CD4-positive, alpha-beta memory T cell (primary cell): ENCODE measurements at regions not wholly inside any gene's neighbourhood (a gene's known extent, or its start where the extent isn't known, plus 50 kb on each side); places are given as distances from the start of the nearest gene placed in this dataset.

Source experiments
- CTCF ChIA-PET: fragments of 350-600 bp; sonication (Branson Sonifier 250); formaldehyde crosslinking; loops from one replicate; lab custom pipeline; 2021; ENCODE audit warnings: inconsistent platforms; ENCODE audit not compliant: partially characterized antibody; lab: Charles Lee
- POLR2A ChIA-PET: fragments of 350-600 bp; sonication (Branson Sonifier 250); formaldehyde crosslinking; loops from one replicate; lab custom pipeline; 2021; ENCODE audit not compliant: partially characterized antibody; lab: Charles Lee
- DNase-seq, 5 donors: peaks; one replicate each; pipeline versions ENCODE4 v3.0.0 to v3.0.0-alpha.2; 2020 to 2022; ENCODE audit warnings: mixed read lengths in 1 of 5
- H3K27ac ChIP-seq: one replicate; pipeline ENCODE4 v1.7.0; 2013; ENCODE audit warnings: low read depth, low read length
- H3K27me3 ChIP-seq: 2 replicates; pipeline ENCODE4 v1.7.0; 2013; ENCODE audit warnings: mild to moderate bottlenecking, low read length, moderate library complexity; ENCODE audit not compliant: insufficient read depth
- H3K36me3 ChIP-seq: 2 replicates; pipeline ENCODE4 v1.7.0; 2013; ENCODE audit warnings: mild to moderate bottlenecking, low read length, moderate library complexity; ENCODE audit not compliant: insufficient read depth
- H3K4me1 ChIP-seq: 2 replicates; pipeline ENCODE4 v1.7.0; 2013; ENCODE audit warnings: mild to moderate bottlenecking, low read length, moderate library complexity; ENCODE audit not compliant: insufficient read depth
- H3K4me3 ChIP-seq, 2 donors: one replicate each; pipeline ENCODE4 v1.7.0; 2013; ENCODE audit warnings: low read length in 2 of 2, mild to moderate bottlenecking in 1 of 2
- H3K9me3 ChIP-seq, 2 donors: one replicate each; pipeline ENCODE4 v1.7.0; 2013; ENCODE audit warnings: low read length in 2 of 2, control low read depth in 1 of 2; ENCODE audit not compliant: control insufficient read depth in 1 of 2
- H3K27ac Mint-ChIP-seq, 7 donors: one replicate each; pipeline ENCODE4 v1.8.0; 2020 to 2021; ENCODE audit warnings: mixed read lengths in 7 of 7, mild to moderate bottlenecking in 6 of 7, inconsistent platforms in 3 of 7, moderate library complexity in 3 of 7
- H3K27me3 Mint-ChIP-seq, 2 donors: one replicate each; pipeline ENCODE4 v1.8.0; 2020 to 2021; ENCODE audit warnings: mixed read lengths in 2 of 2
- H3K36me3 Mint-ChIP-seq, 2 donors: one replicate each; pipeline ENCODE4 v1.8.0; 2020 to 2021; ENCODE audit warnings: mixed read lengths in 2 of 2, inconsistent platforms in 1 of 2, mild to moderate bottlenecking in 1 of 2
- H3K4me1 Mint-ChIP-seq, 4 donors: one replicate each; pipeline ENCODE4 v1.8.0; 2020 to 2021; ENCODE audit warnings: mixed read lengths in 4 of 4, mild to moderate bottlenecking in 1 of 4
- H3K4me3 Mint-ChIP-seq, 8 donors: one replicate each; pipeline ENCODE4 v1.8.0; 2020 to 2021; ENCODE audit warnings: mixed read lengths in 8 of 8, mild to moderate bottlenecking in 7 of 8, moderate library complexity in 6 of 8, inconsistent platforms in 3 of 8
- H3K9me3 Mint-ChIP-seq, 8 donors: one replicate each; pipeline ENCODE4 v1.8.0; 2020 to 2021; ENCODE audit warnings: mixed read lengths in 8 of 8, mild to moderate bottlenecking in 5 of 8, inconsistent platforms in 3 of 8, moderate library complexity in 1 of 8
- intact Hi-C: fragments of 100-400 bp; cut with micrococcal nuclease; formaldehyde crosslinking; loops from one replicate; pipeline ENCODE4 v1.15.1; 2023

DNA sequence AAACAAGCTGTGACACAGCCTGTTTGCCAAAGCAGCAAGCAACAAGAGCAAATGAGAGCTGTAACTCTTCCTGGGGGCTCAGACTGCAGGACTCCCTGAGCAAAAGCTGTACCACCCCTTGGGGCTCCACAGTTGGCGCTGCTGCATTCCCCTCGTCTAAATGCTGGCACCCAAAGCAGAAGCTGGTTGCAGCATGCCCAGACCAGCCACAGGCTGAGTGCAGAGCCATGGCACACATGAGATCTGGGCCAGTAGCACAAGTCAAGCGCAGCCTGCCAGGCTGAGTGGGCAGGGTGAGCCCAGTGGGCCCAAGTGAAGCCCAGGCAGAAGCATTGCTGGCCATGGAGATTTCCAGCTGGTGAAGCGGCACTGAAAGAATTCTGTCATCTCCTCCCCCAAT is 157.3 kb upstream of the GRAMD2B start:
- Histone ChIP-seq H3K9me3 (no peaks in the 10 kb centered on the region), H3K27me3 (no peaks in the 10 kb centered on the region), H3K4me1 (no peaks in the 10 kb centered on the region), H3K27ac (no peak overlapping the region), H3K36me3 (no peaks in the 10 kb centered on the region), H3K4me3 (no peak overlapping the region)
- ChIA-PET POLR2A (no interaction called here), CTCF (no interaction called here)
- no peak overlapping the region for H3K4me3 Mint-ChIP-seq
- no peaks in the 10 kb centered on the region for H3K36me3 Mint-ChIP-seq
- DNase-seq, result no peak
- H3K4me1 Mint-ChIP-seq, result no peaks in the 10 kb centered on the region
- no peak overlapping the region for H3K27ac Mint-ChIP-seq
- intact Hi-C loops, result no loop called here
- no peaks in the 10 kb centered on the region for H3K27me3 Mint-ChIP-seq
- H3K9me3 Mint-ChIP-seq, result peaks cover 0 to 2% (median 0%) of the 10 kb centered on the region in 8 donors

DNA sequence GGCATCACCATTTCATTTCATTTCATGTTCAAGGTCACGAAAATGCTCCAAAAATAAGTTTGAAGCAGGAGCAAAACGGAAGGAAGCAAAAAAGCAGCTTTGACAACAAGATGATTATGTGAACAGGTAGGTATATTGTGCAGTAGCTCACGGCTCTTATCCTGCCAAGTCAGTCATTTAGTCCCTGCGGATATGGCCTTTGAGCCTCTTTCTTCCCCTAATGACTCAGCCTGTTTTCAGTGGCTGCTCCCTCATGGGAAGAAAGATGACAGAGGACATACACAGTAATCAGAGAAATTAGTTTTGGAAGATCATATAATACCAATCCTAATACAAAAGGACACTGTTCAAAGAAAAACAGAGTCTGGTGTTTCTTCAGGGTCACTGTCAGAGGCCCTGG is 155.8 kb upstream of the GRAMD2B start:
- POLR2A ChIA-PET, result no interaction called here
- Histone ChIP-seq H3K36me3 (no peaks in the 10 kb centered on the region), H3K4me1 (no peaks in the 10 kb centered on the region), H3K27me3 (no peaks in the 10 kb centered on the region), H3K4me3 (no peak overlapping the region), H3K27ac (no peak overlapping the region), H3K9me3 (no peaks in the 10 kb centered on the region)
- no peak overlapping the region for H3K27ac Mint-ChIP-seq
- H3K9me3 Mint-ChIP-seq, result peaks cover 0 to 5% (median 0%) of the 10 kb centered on the region in 8 donors
- DNase-seq, result no peak
- intact Hi-C loops, result no loop called here
- H3K36me3 Mint-ChIP-seq, result no peaks in the 10 kb centered on the region
- no peaks in the 10 kb centered on the region for H3K4me1 Mint-ChIP-seq
- H3K27me3 Mint-ChIP-seq, result no peaks in the 10 kb centered on the region
- no peak overlapping the region for H3K4me3 Mint-ChIP-seq
- CTCF ChIA-PET, result no interaction called here

DNA sequence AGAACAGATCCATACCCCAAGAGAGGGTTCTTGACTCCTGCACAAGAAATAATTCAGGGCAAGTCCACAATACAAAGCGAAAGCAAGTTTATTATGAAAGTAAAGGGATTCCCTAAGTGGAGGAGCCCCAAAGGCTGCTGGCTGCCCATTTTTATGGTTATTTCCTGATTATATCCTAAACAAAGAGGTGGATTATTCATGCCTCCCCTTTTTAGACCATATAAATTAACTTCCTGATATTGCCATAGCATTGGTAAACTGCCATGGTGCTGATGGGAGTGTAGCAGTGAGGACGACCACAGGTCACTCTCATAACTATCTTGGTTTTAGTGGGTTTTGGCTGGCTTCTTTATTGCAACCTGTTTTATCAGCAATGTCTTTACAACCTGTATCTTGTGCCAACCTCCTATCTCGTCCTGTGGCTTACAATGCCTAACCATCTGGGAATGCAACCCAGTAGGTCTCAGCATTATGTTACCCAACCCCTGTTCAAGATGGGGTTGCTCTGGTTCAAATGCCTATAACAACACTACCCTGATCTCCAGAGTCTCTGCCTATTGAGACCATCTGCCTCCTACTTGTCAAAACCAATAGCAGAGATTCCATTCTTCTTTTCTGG is 154.4 kb upstream of the GRAMD2B start:
- H3K27ac Mint-ChIP-seq, result no peak overlapping the region
- ChIA-PET CTCF (no interaction called here), POLR2A (no interaction called here)
- no peaks in the 10 kb centered on the region for H3K9me3 ChIP-seq
- H3K27me3 Mint-ChIP-seq, result no peaks in the 10 kb centered on the region
- no peak overlapping the region for H3K4me3 ChIP-seq
- intact Hi-C loops, result no loop called here
- H3K27ac ChIP-seq, result no peak overlapping the region
- no peak for DNase-seq
- H3K36me3 Mint-ChIP-seq, result no peaks in the 10 kb centered on the region
- no peaks in the 10 kb centered on the region for H3K27me3 ChIP-seq
- H3K36me3 ChIP-seq, result no peaks in the 10 kb centered on the region
- no peaks in the 10 kb centered on the region for H3K4me1 Mint-ChIP-seq
- no peaks in the 10 kb centered on the region for H3K4me1 ChIP-seq
- H3K9me3 Mint-ChIP-seq, result peaks cover 0 to 6% (median 0%) of the 10 kb centered on the region in 8 donors
- no peak overlapping the region for H3K4me3 Mint-ChIP-seq

DNA sequence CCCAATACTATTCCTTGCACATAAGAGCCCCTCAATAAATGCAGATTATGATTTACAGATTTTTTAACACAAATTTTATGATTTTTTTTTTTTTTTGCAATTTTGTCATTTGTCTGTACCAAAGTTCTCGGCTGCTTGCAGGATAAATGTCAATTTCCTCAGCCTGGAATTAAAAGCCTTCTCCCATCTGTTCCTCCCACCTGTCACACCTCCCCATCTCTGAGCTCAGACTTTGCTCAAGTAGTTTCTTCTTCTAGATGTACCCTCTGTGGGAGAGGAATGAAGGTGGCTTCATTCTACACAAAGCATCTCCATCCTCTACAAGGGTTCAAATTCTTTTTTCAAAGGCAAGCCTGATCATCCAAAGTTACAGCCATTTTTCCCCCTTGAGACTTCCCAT is 153.7 kb upstream of the GRAMD2B start:
- no peaks in the 10 kb centered on the region for H3K27me3 ChIP-seq
- H3K9me3 Mint-ChIP-seq, result peaks cover 0 to 6% (median 0%) of the 10 kb centered on the region in 8 donors
- H3K36me3 ChIP-seq, result no peaks in the 10 kb centered on the region
- H3K4me1 Mint-ChIP-seq, result no peaks in the 10 kb centered on the region
- no peak for DNase-seq
- intact Hi-C loops, result no loop called here
- H3K4me1 ChIP-seq, result no peaks in the 10 kb centered on the region
- no peak overlapping the region for H3K27ac ChIP-seq
- H3K36me3 Mint-ChIP-seq, result no peaks in the 10 kb centered on the region
- no peak overlapping the region for H3K27ac Mint-ChIP-seq
- ChIA-PET POLR2A (no interaction called here), CTCF (no interaction called here)
- H3K27me3 Mint-ChIP-seq, result no peaks in the 10 kb centered on the region
- H3K4me3 ChIP-seq, result no peak overlapping the region
- H3K9me3 ChIP-seq, result no peaks in the 10 kb centered on the region
- no peak overlapping the region for H3K4me3 Mint-ChIP-seq

DNA sequence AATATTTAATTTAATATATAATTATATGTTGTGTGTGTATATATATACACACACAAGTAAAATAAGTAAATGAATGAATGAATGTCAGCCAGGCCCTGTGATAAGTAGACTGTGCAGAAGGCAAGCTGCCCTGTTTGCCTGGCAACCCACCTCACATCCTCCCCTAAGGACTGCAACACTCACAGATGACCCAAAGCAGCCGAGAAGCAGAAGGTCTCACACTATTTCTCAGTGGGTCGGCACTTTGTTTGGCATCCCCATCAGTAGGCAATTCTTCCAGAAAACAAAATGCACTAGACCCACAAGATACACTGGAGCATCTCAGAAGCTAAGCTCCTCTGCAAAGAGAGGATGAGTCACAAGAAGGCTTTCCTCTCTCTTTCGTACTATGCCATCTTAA is 152.1 kb upstream of the GRAMD2B start:
- no peak overlapping the region for H3K27ac ChIP-seq
- no peaks in the 10 kb centered on the region for H3K36me3 ChIP-seq
- H3K4me1 Mint-ChIP-seq, result no peaks in the 10 kb centered on the region
- no peak overlapping the region for H3K4me3 ChIP-seq
- no peak overlapping the region for H3K4me3 Mint-ChIP-seq
- ChIA-PET CTCF (no interaction called here), POLR2A (no interaction called here)
- H3K27ac Mint-ChIP-seq, result no peak overlapping the region
- no peaks in the 10 kb centered on the region for H3K36me3 Mint-ChIP-seq
- no peaks in the 10 kb centered on the region for H3K9me3 ChIP-seq
- no peak for DNase-seq
- no peaks in the 10 kb centered on the region for H3K27me3 Mint-ChIP-seq
- peaks cover 0 to 6% (median 0%) of the 10 kb centered on the region in 8 donors for H3K9me3 Mint-ChIP-seq
- H3K27me3 ChIP-seq, result no peaks in the 10 kb centered on the region
- intact Hi-C loops, result no loop called here
- no peaks in the 10 kb centered on the region for H3K4me1 ChIP-seq

DNA sequence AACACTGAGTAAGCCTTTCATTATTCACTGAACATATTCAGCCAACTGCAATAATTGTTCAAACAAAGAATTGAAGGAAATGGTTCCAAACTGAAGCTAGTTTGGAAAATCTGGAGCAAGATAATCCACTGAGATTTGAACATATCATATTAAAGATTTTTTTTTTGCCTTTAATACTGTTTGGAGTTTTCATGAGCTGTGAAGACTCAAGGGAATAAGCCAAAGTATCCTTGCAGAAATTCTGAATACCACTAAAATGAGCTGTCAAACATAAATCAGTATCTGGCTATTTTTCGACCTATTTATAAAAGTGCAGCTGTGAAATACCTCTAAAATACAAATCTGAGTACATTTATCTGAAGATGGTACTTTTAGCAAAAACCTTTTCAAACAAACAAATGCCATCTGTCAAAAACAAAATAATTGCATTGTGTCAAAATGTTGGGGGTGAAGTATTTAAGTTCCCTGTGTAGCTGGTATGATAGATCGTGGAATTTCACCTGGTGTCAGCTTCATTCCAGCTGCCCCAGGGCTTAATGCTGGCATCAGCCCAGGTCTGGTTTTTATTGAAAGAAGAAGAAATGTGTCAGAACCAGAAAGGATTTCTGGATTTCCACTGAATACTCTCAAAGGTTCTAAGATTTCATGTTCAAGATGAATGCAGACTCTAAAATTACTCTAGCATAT is 149.0 kb upstream of the GRAMD2B start:
- Mint-ChIP-seq H3K27me3 (no peaks in the 10 kb centered on the region), H3K9me3 (peaks cover 0 to 6% (median 0%) of the 10 kb centered on the region in 8 donors), H3K4me1 (no peaks in the 10 kb centered on the region), H3K27ac (no peak overlapping the region), H3K4me3 (no peak overlapping the region), H3K36me3 (no peaks in the 10 kb centered on the region)
- H3K27me3 ChIP-seq, result no peaks in the 10 kb centered on the region
- H3K36me3 ChIP-seq, result no peaks in the 10 kb centered on the region
- CTCF ChIA-PET, result no interaction called here
- no peak overlapping the region for H3K4me3 ChIP-seq
- no peaks in the 10 kb centered on the region for H3K9me3 ChIP-seq
- POLR2A ChIA-PET, result no interaction called here
- H3K27ac ChIP-seq, result no peak overlapping the region
- no peaks in the 10 kb centered on the region for H3K4me1 ChIP-seq
- DNase-seq, result no peak
- intact Hi-C loops, result no loop called here

DNA sequence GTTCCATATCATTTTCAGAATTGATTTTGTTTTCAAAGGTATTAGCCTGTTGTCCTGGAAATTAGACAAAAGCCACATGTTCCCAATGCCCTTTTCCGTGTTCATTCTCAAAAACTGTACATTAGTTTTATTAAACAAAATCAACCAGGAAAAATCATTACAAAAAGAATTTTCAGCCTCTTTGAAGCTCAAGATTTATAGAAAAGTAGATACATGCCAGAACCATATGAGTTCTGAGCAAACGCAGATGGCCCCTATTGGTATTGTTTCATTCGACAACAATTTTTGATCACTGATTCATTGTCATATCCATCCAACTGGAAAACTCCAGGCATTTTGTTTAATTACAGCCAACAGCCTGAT is 148.5 kb upstream of the GRAMD2B start:
- DNase-seq, result no peak
- Histone ChIP-seq H3K27me3 (no peaks in the 10 kb centered on the region), H3K4me1 (no peaks in the 10 kb centered on the region), H3K36me3 (no peaks in the 10 kb centered on the region), H3K27ac (no peak overlapping the region), H3K4me3 (no peak overlapping the region), H3K9me3 (no peaks in the 10 kb centered on the region)
- ChIA-PET CTCF (no interaction called here), POLR2A (no interaction called here)
- intact Hi-C loops, result no loop called here
- Mint-ChIP-seq H3K9me3 (peaks cover 0 to 6% (median 0%) of the 10 kb centered on the region in 8 donors), H3K4me1 (no peaks in the 10 kb centered on the region), H3K27me3 (no peaks in the 10 kb centered on the region), H3K4me3 (no peak overlapping the region), H3K36me3 (no peaks in the 10 kb centered on the region), H3K27ac (no peak overlapping the region)
